Stimulated activated naive CD8-positive, alpha-beta T cell treated with anti-CD3 and anti-CD28 coated beads, Interleukin-15, Interleukin-2, amounts not matched to agents 100 ng/mL and 50 ng/mL, for 24 hours (primary cell): ENCODE measurements at regions not wholly inside any gene's neighbourhood (a gene's known extent, or its start where the extent isn't known, plus 50 kb on each side); places are given as distances from the start of the nearest gene placed in this dataset.

Experiments used
- H3K27ac Mint-ChIP-seq: one replicate; pipeline ENCODE4 v1.8.0; 2021; ENCODE audit warnings: mild to moderate bottlenecking, mixed read lengths
- H3K27me3 Mint-ChIP-seq: one replicate; pipeline ENCODE4 v1.8.0; 2021; ENCODE audit warnings: mixed read lengths
- H3K36me3 Mint-ChIP-seq: one replicate; pipeline ENCODE4 v1.8.0; 2021; ENCODE audit warnings: low read depth, mixed read lengths
- H3K4me1 Mint-ChIP-seq: one replicate; pipeline ENCODE4 v1.8.0; 2021; ENCODE audit warnings: low read depth, mixed read lengths
- H3K4me3 Mint-ChIP-seq: one replicate; pipeline ENCODE4 v1.8.0; 2021; ENCODE audit warnings: mild to moderate bottlenecking, mixed read lengths
- H3K9me3 Mint-ChIP-seq: one replicate; pipeline ENCODE4 v1.8.0; 2021; ENCODE audit warnings: mixed read lengths

GRCh38 chr15:81947548-81947947 is 98.3 kb downstream of the MEX3B start:
- Mint-ChIP-seq H3K4me1 (no peaks in the 10 kb centered on the region), H3K4me3 (no peak overlapping the region), H3K9me3 (no peaks in the 10 kb centered on the region), H3K36me3 (no peaks in the 10 kb centered on the region), H3K27me3 (no peaks in the 10 kb centered on the region), H3K27ac (no peak overlapping the region)

- H3K4me3 Mint-ChIP-seq = no peak overlapping the region
- H3K9me3 Mint-ChIP-seq = peaks cover 4% of the 10 kb centered on the region
- H3K36me3 Mint-ChIP-seq = peaks cover 3% of the 10 kb centered on the region
- H3K27ac Mint-ChIP-seq = no peak overlapping the region
- no peaks in the 10 kb centered on the region for H3K4me1 Mint-ChIP-seq
- peaks cover 4% of the 10 kb centered on the region for H3K27me3 Mint-ChIP-seq
Observed at GRCh38 chr15:81945014-81945615, 100.7 kb downstream of the MEX3B start.

GRCh38 chr15:81942655-81943195 is 103.1 kb downstream of the MEX3B start:
- peaks cover 11% of the 10 kb centered on the region for H3K27me3 Mint-ChIP-seq
- peaks cover 5% of the 10 kb centered on the region for H3K36me3 Mint-ChIP-seq
- no peak overlapping the region for H3K27ac Mint-ChIP-seq
- H3K4me1 Mint-ChIP-seq = no peaks in the 10 kb centered on the region
- peaks cover 15% of the 10 kb centered on the region for H3K9me3 Mint-ChIP-seq
- H3K4me3 Mint-ChIP-seq = no peak overlapping the region

GRCh38 chr15:81942157-81942556 is 103.7 kb downstream of the MEX3B start:
- peaks cover 5% of the 10 kb centered on the region for H3K36me3 Mint-ChIP-seq
- H3K4me3 Mint-ChIP-seq = no peak overlapping the region
- H3K4me1 Mint-ChIP-seq = no peaks in the 10 kb centered on the region
- H3K27me3 Mint-ChIP-seq = peaks cover 16% of the 10 kb centered on the region
- H3K9me3 Mint-ChIP-seq = peaks cover 15% of the 10 kb centered on the region
- no peak overlapping the region for H3K27ac Mint-ChIP-seq

GRCh38 chr15:81941479-81941878 is 104.3 kb downstream of the MEX3B start:
- no peaks in the 10 kb centered on the region for H3K4me1 Mint-ChIP-seq
- peaks cover 16% of the 10 kb centered on the region for H3K27me3 Mint-ChIP-seq
- no peak overlapping the region for H3K27ac Mint-ChIP-seq
- no peak overlapping the region for H3K4me3 Mint-ChIP-seq
- peaks cover 5% of the 10 kb centered on the region for H3K36me3 Mint-ChIP-seq
- peaks cover 15% of the 10 kb centered on the region for H3K9me3 Mint-ChIP-seq

GRCh38 chr15:81940467-81941451 is 105.1 kb downstream of the MEX3B start:
- H3K36me3 Mint-ChIP-seq = peaks cover 5% of the 10 kb centered on the region
- peaks cover 16% of the 10 kb centered on the region for H3K27me3 Mint-ChIP-seq
- H3K27ac Mint-ChIP-seq = no peak overlapping the region
- no peak overlapping the region for H3K4me3 Mint-ChIP-seq
- peaks cover 15% of the 10 kb centered on the region for H3K9me3 Mint-ChIP-seq
- H3K4me1 Mint-ChIP-seq = no peaks in the 10 kb centered on the region

DNA sequence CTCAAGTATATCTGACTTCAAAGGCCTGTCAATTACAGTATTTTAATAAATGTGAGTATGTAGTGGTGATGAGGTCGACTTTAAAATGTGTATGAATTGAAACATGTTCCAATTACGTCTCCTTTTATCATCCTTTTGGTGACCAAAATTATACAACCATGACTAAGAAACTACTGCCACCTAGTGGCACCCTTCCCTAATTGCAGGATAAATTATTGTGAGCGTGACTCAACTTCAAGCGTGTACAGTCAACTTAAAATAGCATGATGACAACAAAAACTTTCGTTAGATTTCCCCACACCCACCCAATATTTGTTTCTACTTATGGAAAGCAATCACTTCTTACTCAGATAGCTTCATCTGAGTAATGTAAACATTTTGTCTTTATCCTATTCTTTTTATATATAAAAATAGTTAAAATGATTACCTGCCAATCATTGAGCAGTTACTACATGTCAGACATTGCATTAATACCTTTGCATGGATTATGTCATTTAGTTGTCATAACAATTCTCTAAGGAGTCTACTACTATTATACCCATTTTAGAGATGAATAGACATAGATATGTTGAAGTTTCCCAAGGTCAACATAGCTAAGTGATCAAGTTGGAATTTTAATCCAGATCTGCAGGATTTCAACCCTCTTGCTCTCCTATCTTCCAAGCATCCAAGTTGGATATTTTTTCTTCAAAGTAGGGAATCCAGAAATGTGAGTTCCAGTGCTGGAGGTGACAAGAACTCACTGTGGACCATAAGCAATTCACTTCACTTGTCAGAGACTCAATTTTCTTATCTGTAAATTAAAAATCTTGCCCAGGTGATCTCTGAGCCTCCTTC is 106.0 kb downstream of the MEX3B start:
- Mint-ChIP-seq H3K27ac (no peak overlapping the region), H3K27me3 (peaks cover 16% of the 10 kb centered on the region), H3K36me3 (peaks cover 5% of the 10 kb centered on the region), H3K9me3 (peaks cover 15% of the 10 kb centered on the region), H3K4me1 (no peaks in the 10 kb centered on the region), H3K4me3 (no peak overlapping the region)

GRCh38 chr15:81937189-81937588 is 108.6 kb downstream of the MEX3B start:
- Mint-ChIP-seq H3K27ac (no peak overlapping the region), H3K4me3 (no peak overlapping the region), H3K4me1 (no peaks in the 10 kb centered on the region), H3K36me3 (peaks cover 5% of the 10 kb centered on the region), H3K9me3 (peaks cover 15% of the 10 kb centered on the region), H3K27me3 (peaks cover 16% of the 10 kb centered on the region)

DNA sequence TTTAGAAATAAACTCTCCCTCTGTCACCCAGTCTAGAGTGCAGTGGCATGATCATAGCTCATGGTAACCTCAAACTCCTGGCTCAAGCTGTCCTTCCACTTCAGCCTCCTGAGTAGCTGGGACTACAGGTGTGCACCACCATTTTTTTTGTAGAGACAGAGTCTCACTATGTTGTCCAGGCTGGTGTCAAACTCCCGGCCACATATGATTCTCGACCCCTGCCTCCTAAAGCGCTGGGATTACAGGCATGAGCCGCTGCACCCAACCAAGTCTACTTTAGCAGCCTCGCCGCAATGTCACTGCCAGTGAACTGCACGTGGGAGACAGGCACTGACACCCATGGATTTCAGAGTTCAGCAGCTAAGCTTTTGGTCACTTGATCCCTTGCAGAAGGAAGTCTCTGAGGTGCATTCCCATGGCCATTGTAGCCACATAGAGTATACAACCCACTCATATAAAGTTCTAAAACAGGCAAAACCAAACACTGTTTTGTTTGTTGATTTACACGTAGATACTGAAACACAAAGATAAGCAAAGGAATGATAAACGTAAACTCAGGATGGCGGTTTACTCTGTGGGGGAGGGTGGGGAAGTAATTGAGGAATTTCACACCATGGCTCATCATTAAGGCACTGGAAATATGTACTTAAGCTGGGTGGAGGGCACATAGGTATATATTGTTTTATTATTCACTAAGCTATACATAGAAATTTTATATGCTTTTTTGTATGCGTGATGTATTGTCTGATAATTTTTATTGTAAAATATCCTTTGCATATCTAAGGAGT is 115.0 kb downstream of the MEX3B start:
- H3K4me1 Mint-ChIP-seq = no peaks in the 10 kb centered on the region

DNA sequence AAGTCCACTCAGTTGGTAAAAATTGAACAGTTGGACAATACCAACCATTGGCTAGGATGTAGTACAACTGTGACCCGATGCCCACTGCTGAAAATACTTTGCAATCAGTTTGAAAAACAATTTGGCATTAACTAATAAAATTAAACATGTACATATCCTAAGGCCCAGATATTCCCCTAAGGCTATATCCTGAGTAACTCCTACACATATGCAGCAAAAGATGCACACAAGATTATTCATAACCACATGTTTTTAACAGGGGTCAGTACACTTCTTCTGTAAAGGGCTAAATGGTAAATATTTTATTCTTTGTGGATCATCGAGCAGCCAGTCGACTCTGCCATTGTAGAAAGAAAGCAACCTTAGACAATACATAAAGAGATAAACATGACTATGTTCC is 116.3 kb downstream of the MEX3B start:
- Mint-ChIP-seq H3K27ac (no peak overlapping the region), H3K9me3 (no peaks in the 10 kb centered on the region), H3K36me3 (no peaks in the 10 kb centered on the region), H3K27me3 (no peaks in the 10 kb centered on the region), H3K4me1 (no peaks in the 10 kb centered on the region), H3K4me3 (no peak overlapping the region)

More for the DNA sequence above, 115.0 kb downstream of the MEX3B start:
- no peaks in the 10 kb centered on the region for H3K27me3 Mint-ChIP-seq
- no peaks in the 10 kb centered on the region for H3K36me3 Mint-ChIP-seq
- no peak overlapping the region for H3K27ac Mint-ChIP-seq
- no peaks in the 10 kb centered on the region for H3K9me3 Mint-ChIP-seq
- H3K4me3 Mint-ChIP-seq = no peak overlapping the region

GRCh38 chr15:81926981-81927380 is 118.8 kb downstream of the MEX3B start:
- no peak overlapping the region for H3K4me3 Mint-ChIP-seq
- no peaks in the 10 kb centered on the region for H3K9me3 Mint-ChIP-seq
- H3K4me1 Mint-ChIP-seq = no peaks in the 10 kb centered on the region
- no peaks in the 10 kb centered on the region for H3K27me3 Mint-ChIP-seq
- H3K27ac Mint-ChIP-seq = no peak overlapping the region
- no peaks in the 10 kb centered on the region for H3K36me3 Mint-ChIP-seq

GRCh38 chr15:81924729-81925128 is 121.1 kb downstream of the MEX3B start:
- peaks cover 12% of the 10 kb centered on the region for H3K9me3 Mint-ChIP-seq
- H3K27me3 Mint-ChIP-seq = no peaks in the 10 kb centered on the region
- peaks cover 10% of the 10 kb centered on the region for H3K36me3 Mint-ChIP-seq
- H3K27ac Mint-ChIP-seq = no peak overlapping the region
- H3K4me1 Mint-ChIP-seq = no peaks in the 10 kb centered on the region
- H3K4me3 Mint-ChIP-seq = no peak overlapping the region

DNA sequence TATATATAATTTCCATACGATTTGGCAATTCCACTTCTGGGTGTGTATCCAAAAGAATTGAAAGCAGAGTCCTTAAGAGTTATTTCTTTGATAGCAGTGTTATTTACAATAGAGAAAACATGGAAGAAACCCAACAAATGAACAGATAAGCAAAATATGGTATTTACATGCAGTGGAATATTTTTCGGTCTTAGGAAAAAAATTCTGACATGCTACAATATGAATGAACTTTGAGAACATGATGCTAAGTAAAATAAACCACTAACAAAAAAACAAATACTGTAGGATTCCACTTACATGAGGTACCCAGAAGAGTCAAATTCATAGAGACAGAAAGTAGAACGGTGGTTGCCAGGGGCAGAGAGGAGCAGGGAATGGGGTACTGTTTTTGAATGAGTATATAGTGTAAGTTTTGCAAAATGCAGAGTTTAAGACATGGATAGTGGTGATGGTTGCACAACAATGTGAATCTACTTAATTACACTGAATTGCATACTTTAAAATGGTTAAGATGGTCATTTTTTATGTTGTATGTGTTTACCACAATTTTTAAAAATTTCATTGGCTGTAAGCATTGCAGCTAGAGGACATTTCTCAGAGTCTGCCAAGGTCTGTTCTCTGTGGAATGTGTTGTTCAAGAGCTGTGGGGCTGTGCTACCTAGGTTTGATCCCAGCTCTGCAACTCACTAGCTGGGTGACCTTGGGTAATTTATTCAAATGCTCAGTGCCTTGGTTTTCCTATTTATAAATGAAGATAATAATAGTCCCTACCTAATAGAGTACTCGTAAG is 122.1 kb downstream of the MEX3B start:
- Mint-ChIP-seq H3K4me3 (no peak overlapping the region), H3K36me3 (peaks cover 10% of the 10 kb centered on the region), H3K4me1 (no peaks in the 10 kb centered on the region), H3K27me3 (no peaks in the 10 kb centered on the region), H3K9me3 (peaks cover 12% of the 10 kb centered on the region), H3K27ac (no peak overlapping the region)
